SK-N-SH treated with all-trans-retinoic acid at 6 μM for 48 hours (cell line): ENCODE measurements at regions not wholly inside any gene's neighbourhood (a gene's known extent, or its start where the extent isn't known, plus 50 kb on each side); places are given as distances from the start of the nearest gene placed in this dataset.

Source experiments
- ATAC-seq: fragments of 200-7000 bp; cut with Tn5 transposase; 3 replicates; pipeline ENCODE4 v1.9.1; 2020; ENCODE audit warnings: mild to moderate bottlenecking, moderate library complexity
- ARNTL ChIP-seq: fragments of 450-650 bp; formaldehyde crosslinking; IDR thresholded peaks from 2 replicates; pipeline ENCODE4 v1.5.0; 2020; ENCODE audit warnings: low read depth, mild to moderate bottlenecking, moderate library complexity, borderline replicate concordance
- BACH2 ChIP-seq: fragments of 250-450 bp; sonication (Bioruptor Pico); IDR thresholded peaks from 2 replicates; pipeline ENCODE4 v1.9.0; 2021; ENCODE audit warnings: mild to moderate bottlenecking, borderline replicate concordance
- CREB5 ChIP-seq: fragments of 250-450 bp; sonication (Bioruptor Pico); IDR thresholded peaks from 2 replicates; pipeline ENCODE4 v1.5.1; 2020; ENCODE audit warnings: low read depth, mild to moderate bottlenecking, moderate library complexity
- CSDC2 ChIP-seq: fragments of 250-450 bp; sonication (Bioruptor Pico); IDR thresholded peaks from 2 replicates; pipeline ENCODE4 v1.5.0; 2020; ENCODE audit warnings: mild to moderate bottlenecking, moderate library complexity
- ESRRG ChIP-seq: fragments of 250-450 bp; sonication (Bioruptor Pico); IDR thresholded peaks from 2 replicates; pipeline ENCODE4 v1.6.1; 2021; ENCODE audit warnings: mild to moderate bottlenecking
- GLIS3 ChIP-seq: fragments of 250-450 bp; sonication (Bioruptor Pico); IDR thresholded peaks from 2 replicates; pipeline ENCODE4 v1.5.0; 2020; ENCODE audit warnings: mild to moderate bottlenecking, moderate library complexity
- ISL1 ChIP-seq: fragments of 250-450 bp; sonication (Bioruptor Pico); IDR thresholded peaks from 2 replicates; pipeline ENCODE4 v2.1.2; 2022; ENCODE audit warnings: mild to moderate bottlenecking, moderate library complexity
- OSR1 ChIP-seq: fragments of 250-450 bp; sonication (Bioruptor Pico); IDR thresholded peaks from 2 replicates; pipeline ENCODE4 v1.8.0; 2022; ENCODE audit warnings: moderate library complexity, mild to moderate bottlenecking, inconsistent platforms
- PATZ1 ChIP-seq: fragments of 250-450 bp; sonication (Bioruptor Pico); IDR thresholded peaks from 2 replicates; pipeline ENCODE4 v1.8.0; 2020; ENCODE audit warnings: mild to moderate bottlenecking, moderate library complexity, borderline replicate concordance
- POU6F1 ChIP-seq: fragments of 250-450 bp; sonication (Bioruptor Pico); IDR thresholded peaks from 2 replicates; pipeline ENCODE4 v1.8.0; 2021; ENCODE audit warnings: low read depth, mild to moderate bottlenecking, moderate library complexity, borderline replicate concordance
- RARB ChIP-seq: fragments of 250-450 bp; sonication (Bioruptor Pico); IDR thresholded peaks from 2 replicates; pipeline ENCODE4 v1.8.0; 2021; ENCODE audit warnings: mild to moderate bottlenecking, moderate library complexity
- SNAI2 ChIP-seq: fragments of 250-450 bp; sonication (Bioruptor Pico); IDR thresholded peaks from 2 replicates; pipeline ENCODE4 v1.5.0; 2020; ENCODE audit warnings: mild to moderate bottlenecking, moderate library complexity
- TCF4 ChIP-seq: fragments of 250-450 bp; sonication (Bioruptor Pico); IDR thresholded peaks from 2 replicates; pipeline ENCODE4 v1.8.0; 2021; ENCODE audit warnings: mild to moderate bottlenecking, moderate library complexity, borderline replicate concordance
- TOX ChIP-seq: fragments of 250-450 bp; sonication (Bioruptor Pico); IDR thresholded peaks from 2 replicates; pipeline ENCODE4 v1.8.0; 2021; ENCODE audit warnings: mild to moderate bottlenecking, moderate library complexity, borderline replicate concordance
- TSHZ2 ChIP-seq: fragments of 250-450 bp; sonication (Bioruptor Pico); IDR thresholded peaks from 2 replicates; pipeline ENCODE4 v1.5.0; 2020; ENCODE audit warnings: mild to moderate bottlenecking, moderate library complexity
- ZC3H10 ChIP-seq: fragments of 250-450 bp; sonication (Bioruptor Pico); IDR thresholded peaks from 2 replicates; pipeline ENCODE4 v1.5.1; 2021; ENCODE audit warnings: mild to moderate bottlenecking, moderate library complexity
- ZFP3 ChIP-seq: fragments of 250-450 bp; sonication (Bioruptor Pico); IDR thresholded peaks from 2 replicates; pipeline ENCODE4 v1.5.0; 2020; ENCODE audit warnings: mild to moderate bottlenecking, moderate library complexity
- ZFP30 ChIP-seq: fragments of 450-650 bp; formaldehyde crosslinking; IDR thresholded peaks from 2 replicates; pipeline ENCODE4 v1.5.0; 2022; ENCODE audit warnings: mild to moderate bottlenecking, moderate library complexity
- ZNF565 ChIP-seq: fragments of 450-650 bp; formaldehyde crosslinking; conservative IDR thresholded peaks from 2 replicates; pipeline ENCODE4 v1.5.0; 2020; ENCODE audit warnings: low read depth, mild to moderate bottlenecking, moderate library complexity
- ZNF70 ChIP-seq: fragments of 450-650 bp; formaldehyde crosslinking; IDR thresholded peaks from 2 replicates; pipeline ENCODE4 v1.5.0; 2020; ENCODE audit warnings: mild to moderate bottlenecking, moderate library complexity
- ZNF8 ChIP-seq: fragments of 450-650 bp; formaldehyde crosslinking; IDR thresholded peaks from 2 replicates; pipeline ENCODE4 v1.5.0; 2020; ENCODE audit warnings: mild to moderate bottlenecking, moderate library complexity
- TF ChIP-seq, protein P1 (sequence below): fragments of 250-450 bp; sonication (Bioruptor Pico); IDR thresholded peaks from 2 replicates; pipeline ENCODE4 v1.5.1; 2021; ENCODE audit warnings: mild to moderate bottlenecking, moderate library complexity

DNA sequence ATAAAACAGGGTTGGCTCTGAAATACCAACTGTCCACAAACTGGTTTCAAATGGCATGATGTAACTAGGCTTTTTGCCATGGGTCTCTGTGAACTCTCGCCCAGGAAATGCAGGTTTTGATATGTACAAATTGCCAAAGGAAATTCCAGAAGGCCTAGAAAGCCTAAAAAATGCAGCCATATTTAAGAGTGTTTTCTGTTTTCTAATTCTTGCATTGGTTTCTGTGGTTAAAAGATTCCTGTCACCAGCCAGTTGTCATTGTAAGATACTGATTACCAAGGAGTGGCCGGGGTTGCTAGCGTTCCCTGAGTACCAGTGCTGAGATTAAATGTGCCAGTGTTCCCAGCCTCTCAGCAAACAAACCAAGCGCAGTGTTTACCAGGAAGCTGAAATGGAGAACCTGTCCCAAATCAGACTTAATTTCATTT lies 53.9 kb upstream of the SORBS2 start (continued):
- no peak for TF ChIP-seq SNAI2 (CRISPR knock-in tag)
- TF ChIP-seq ZNF565 (CRISPR knock-in tag) = no peak
- TF ChIP-seq ZNF70 (CRISPR knock-in tag) = no peak
- TF ChIP-seq TCF4 (CRISPR knock-in tag) = no peak
- no peak for TF ChIP-seq TSHZ2 (CRISPR knock-in tag)

GRCh38 chr4:185867770-185868169 lies 55.8 kb upstream of the SORBS2 start:
- no peak for ATAC-seq
- TF ChIP-seq CREB5 (CRISPR knock-in tag) (no peak), ZNF8 (CRISPR knock-in tag) (no peak), ZNF565 (CRISPR knock-in tag) (no peak), OSR1 (CRISPR knock-in tag) (no peak), ZC3H10 (no peak)

- TF ChIP-seq SNAI2 (CRISPR knock-in tag) = no peak
- TF ChIP-seq BACH2 (CRISPR knock-in tag) = no peak
- TF ChIP-seq ARNTL = no peak
- TF ChIP-seq ZNF8 (CRISPR knock-in tag) = no peak
- TF ChIP-seq, protein P1, sequence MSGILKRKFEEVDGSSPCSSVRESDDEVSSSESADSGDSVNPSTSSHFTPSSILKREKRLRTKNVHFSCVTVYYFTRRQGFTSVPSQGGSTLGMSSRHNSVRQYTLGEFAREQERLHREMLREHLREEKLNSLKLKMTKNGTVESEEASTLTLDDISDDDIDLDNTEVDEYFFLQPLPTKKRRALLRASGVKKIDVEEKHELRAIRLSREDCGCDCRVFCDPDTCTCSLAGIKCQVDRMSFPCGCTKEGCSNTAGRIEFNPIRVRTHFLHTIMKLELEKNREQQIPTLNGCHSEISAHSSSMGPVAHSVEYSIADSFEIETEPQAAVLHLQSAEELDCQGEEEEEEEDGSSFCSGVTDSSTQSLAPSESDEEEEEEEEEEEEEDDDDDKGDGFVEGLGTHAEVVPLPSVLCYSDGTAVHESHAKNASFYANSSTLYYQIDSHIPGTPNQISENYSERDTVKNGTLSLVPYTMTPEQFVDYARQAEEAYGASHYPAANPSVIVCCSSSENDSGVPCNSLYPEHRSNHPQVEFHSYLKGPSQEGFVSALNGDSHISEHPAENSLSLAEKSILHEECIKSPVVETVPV = no peak
- TF ChIP-seq OSR1 (CRISPR knock-in tag) = no peak
- no peak for TF ChIP-seq ESRRG (CRISPR knock-in tag)
- TF ChIP-seq ZFP3 (CRISPR knock-in tag) = no peak
- TF ChIP-seq RARB (CRISPR knock-in tag) = no peak
- TF ChIP-seq ZNF70 (CRISPR knock-in tag) = no peak
- TF ChIP-seq PATZ1 (CRISPR knock-in tag) = no peak
- ATAC-seq = no peak
Measured at GRCh38 chr4:185868983-185869382, 57.0 kb upstream of the SORBS2 start.

DNA sequence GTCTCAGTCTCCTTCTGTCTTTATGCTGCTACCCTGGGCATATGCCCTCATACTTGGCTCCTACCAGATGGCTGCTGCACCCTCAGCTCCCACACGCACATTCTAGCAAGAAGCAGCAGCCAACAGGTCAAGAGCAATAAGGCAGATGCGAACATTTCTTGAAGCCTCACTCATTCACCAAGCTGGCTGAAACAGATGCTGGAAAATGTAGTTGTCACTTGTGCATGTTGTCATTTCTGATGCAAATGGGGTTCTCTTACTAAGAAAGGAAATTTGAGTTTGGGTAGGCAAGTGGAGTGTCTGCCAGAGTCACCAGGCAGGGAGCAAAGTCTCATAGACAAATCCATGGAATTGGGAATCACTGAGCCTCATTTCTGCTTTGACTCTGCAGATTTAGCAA lies 57.4 kb upstream of the SORBS2 start:
- ATAC-seq = no peak
- no peak for TF ChIP-seq ISL1 (CRISPR knock-in tag)
- no peak for TF ChIP-seq ARNTL
- no peak for TF ChIP-seq ZNF70 (CRISPR knock-in tag)
- TF ChIP-seq ZNF565 (CRISPR knock-in tag) = no peak
- TF ChIP-seq GLIS3 (CRISPR knock-in tag) = no peak
- no peak for TF ChIP-seq TOX (CRISPR knock-in tag)
- no peak for TF ChIP-seq TCF4 (CRISPR knock-in tag)
- no peak for TF ChIP-seq ZFP3 (CRISPR knock-in tag)

DNA sequence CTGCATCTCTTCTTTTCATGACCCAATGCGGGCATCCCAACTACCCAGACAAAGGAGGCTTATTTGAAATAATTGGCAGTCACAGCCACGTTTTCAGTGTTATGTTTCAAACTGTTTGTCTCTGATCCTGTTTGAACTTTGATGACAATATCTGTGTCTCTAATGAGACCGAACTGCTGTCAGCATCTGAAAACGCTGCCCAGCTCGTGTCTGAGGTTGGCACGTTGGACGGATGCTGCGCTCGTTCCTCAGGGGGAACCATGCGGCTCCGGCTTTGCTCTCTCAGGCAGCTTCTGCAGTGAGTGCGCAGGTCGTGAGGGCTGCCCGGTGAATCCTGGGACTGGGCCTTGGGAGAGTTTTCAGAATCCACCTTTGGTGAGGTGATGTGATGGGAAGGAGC lies 58.4 kb upstream of the SORBS2 start:
- ATAC-seq = no peak
- TF ChIP-seq POU6F1 (no peak), OSR1 (CRISPR knock-in tag) (no peak), BACH2 (CRISPR knock-in tag) (no peak), TCF4 (CRISPR knock-in tag) (no peak), ZNF8 (CRISPR knock-in tag) (no peak), CSDC2 (no peak), ZFP30 (no peak), ZFP3 (CRISPR knock-in tag) (no peak), ZC3H10 (no peak), ZNF565 (CRISPR knock-in tag) (no peak), CREB5 (CRISPR knock-in tag) (no peak), ISL1 (CRISPR knock-in tag) (no peak), RARB (CRISPR knock-in tag) (no peak), SNAI2 (CRISPR knock-in tag) (no peak)
- TF ChIP-seq, all 23 proteins: peak for 0
